K562 (cell line): ENCODE measurements at regions not wholly inside any gene's neighbourhood (a gene's known extent, or its start where the extent isn't known, plus 50 kb on each side); places are given as distances from the start of the nearest gene placed in this dataset.

Experiments
- ATAC-seq: fragments of 200-7000 bp; cut with Tn5 transposase; 3 replicates; pipeline ENCODE4 v1.9.1; 2020; ENCODE audit warnings: moderate library complexity
- BruUV-seq: library from RNA; stranded (reverse); fragments of 400-500 nt; replicated peaks from 2 replicates; lab custom pipeline; 2021; lab: Mats Ljungman, UMichigan
- CTCF ChIA-PET: fragments of 300-600 bp; formaldehyde crosslinking; extraction: SDS; loops from one replicate; lab custom pipeline; 2021; ENCODE audit warnings: low intra/inter-chr PET ratio; lab: Yijun Ruan, JAX
- POLR2A ChIA-PET: fragments of 300-600, 350-650 bp; sonication (Branson Sonifier 250); formaldehyde crosslinking; extraction: SDS; loops from one replicate; lab custom pipeline; 2021; ENCODE audit warnings: antibody characterized with exemption, inconsistent platforms; lab: Yijun Ruan, JAX
- DNase-seq, 4 experiments: peaks; one replicate each; pipeline versions ENCODE4 v3.0.0 to v3.0.0-alpha.2; 2011 to 2018; ENCODE audit warnings: low spot score in 3 of 4, mixed read lengths in 3 of 4; ENCODE audit errors: extremely low read depth in 1 of 4
- FAIRE-seq: peaks from 2 replicates; lab custom pipeline; 2011; peaks lifted over from hg19 to GRCh38; lab: Jason Lieb, UNC
- H2AFZ ChIP-seq: 2 replicates; pipeline ENCODE4 v1.6.0; 2011; ENCODE audit warnings: low read depth, low read length, control low read depth, inconsistent platforms
- H3K27ac ChIP-seq: fragments of 200-600 bp; 3 replicates; pipeline ENCODE4 v1.8.0; 2011; ENCODE audit warnings: low read depth, mild to moderate bottlenecking, control low read depth, inconsistent platforms, low read length, moderate library complexity, mixed read lengths; ENCODE audit errors: extremely low read depth
- H3K27me3 ChIP-seq, 2 experiments: fragments of 300-600 bp in 1 of 2; 2 replicates in 1 of 2; 3 replicates in 1 of 2; pipeline versions ENCODE4 v1.6.0 to v1.8.0; 2011; ENCODE audit warnings: inconsistent platforms in 2 of 2, low read length in 2 of 2, mild to moderate bottlenecking in 1 of 2, mixed read lengths in 1 of 2, moderate library complexity in 1 of 2; ENCODE audit not compliant: control insufficient read depth in 2 of 2, insufficient read depth in 2 of 2
- H3K36me3 ChIP-seq: fragments of 300-600 bp; 3 replicates; pipeline ENCODE4 v1.8.0; 2011; ENCODE audit warnings: mild to moderate bottlenecking, low read length, inconsistent platforms; ENCODE audit not compliant: control insufficient read depth, insufficient read depth
- H3K4me1 ChIP-seq, 2 experiments: fragments of 200-600 bp in 1 of 2; replicated peaks in 1 of 2; 2 replicates in 1 of 2; 3 replicates in 1 of 2; pipeline versions ENCODE4 v1.5.1 to v1.8.0; 2011; ENCODE audit warnings: inconsistent platforms in 2 of 2, low read length in 2 of 2, mild to moderate bottlenecking in 1 of 2, mixed read lengths in 1 of 2, moderate library complexity in 1 of 2; ENCODE audit not compliant: control insufficient read depth in 2 of 2, insufficient read depth in 2 of 2
- H3K4me2 ChIP-seq: 2 replicates; pipeline ENCODE4 v1.6.1; 2011; ENCODE audit warnings: low read length, control low read depth, inconsistent platforms, mixed read lengths; ENCODE audit not compliant: insufficient read depth
- H3K4me3 ChIP-seq: fragments of 200-600 bp; sonication (generic), shearing (Covaris generic); 2 replicates; pipeline ENCODE4 v1.5.1; 2016; ENCODE audit warnings: control low read depth, inconsistent platforms
- H3K79me2 ChIP-seq: fragments of 200-600 bp; 3 replicates; pipeline ENCODE4 v1.8.0; 2011; ENCODE audit warnings: low read length, inconsistent platforms; ENCODE audit not compliant: control insufficient read depth, insufficient read depth
- H3K9ac ChIP-seq, 2 experiments: 2 replicates each; pipeline versions ENCODE4 v1.6.0 to v1.6.1; 2011; ENCODE audit warnings: low read depth in 2 of 2, low read length in 2 of 2, control low read depth in 1 of 2, inconsistent platforms in 1 of 2, mild to moderate bottlenecking in 1 of 2, mixed read lengths in 1 of 2; ENCODE audit not compliant: insufficient read depth in 1 of 2
- H3K9me1 ChIP-seq: one replicate; pipeline ENCODE4 v1.6.0; 2011; ENCODE audit warnings: inconsistent platforms, mild to moderate bottlenecking, low read length, moderate library complexity; ENCODE audit not compliant: control insufficient read depth, insufficient read depth
- H3K9me3 ChIP-seq: replicated peaks from 2 replicates; pipeline ENCODE4 v1.5.1; 2011; ENCODE audit warnings: low read depth, low read length, inconsistent platforms; ENCODE audit not compliant: control insufficient read depth, insufficient read depth
- H4K20me1 ChIP-seq: replicated peaks from 2 replicates; pipeline ENCODE4 v1.6.1; 2011; ENCODE audit warnings: low read length, inconsistent platforms, mixed read lengths; ENCODE audit not compliant: control insufficient read depth, insufficient read depth
- ATF1 ChIP-seq, 2 experiments: fragments of 450-650 bp in 1 of 2; IDR thresholded peaks; 2 replicates each; pipeline ENCODE4 v1.6.1; 2016; ENCODE audit warnings: missing compliant biosample characterization in 1 of 2, missing genetic modification characterization in 1 of 2
- CREB3 ChIP-seq: fragments of 450-650 bp; conservative IDR thresholded peaks from 2 replicates; pipeline ENCODE4 v1.6.1; 2016; ENCODE audit warnings: missing genetic modification characterization, low read depth, mild to moderate bottlenecking, missing compliant biosample characterization, moderate library complexity
- CREB3L1 ChIP-seq: fragments of 450-650 bp; IDR thresholded peaks from 2 replicates; pipeline ENCODE4 v1.6.1; 2014; ENCODE audit warnings: low read depth, mild to moderate bottlenecking, moderate library complexity, borderline replicate concordance
- FOSL1 ChIP-seq: fragments of 200-800 bp; sonication (Bioruptor generic); conservative IDR thresholded peaks from 2 replicates; pipeline ENCODE4 v1.6.1; 2016; ENCODE audit warnings: missing genetic modification characterization, missing compliant biosample characterization
- FOXP1 ChIP-seq: sonication (generic); formaldehyde crosslinking; IDR thresholded peaks from 2 replicates; pipeline ENCODE4 v1.8.0; 2022; ENCODE audit warnings: mild to moderate bottlenecking, missing genetic modification reagents
- HEY1 ChIP-seq: fragments of 250-450 bp; sonication (Bioruptor Pico); IDR thresholded peaks from 2 replicates; pipeline ENCODE4 v1.5.0; 2020; ENCODE audit warnings: mild to moderate bottlenecking, moderate library complexity, borderline replicate concordance
- HMG20B ChIP-seq: fragments of 250-450 bp; sonication (Bioruptor Pico); IDR thresholded peaks from 2 replicates; pipeline ENCODE4 v1.5.0; 2021; ENCODE audit warnings: mild to moderate bottlenecking
- ILK ChIP-seq: fragments of 450-650 bp; IDR thresholded peaks from 2 replicates; pipeline ENCODE4 v1.6.1; 2016; ENCODE audit warnings: missing genetic modification characterization, low read depth, mild to moderate bottlenecking, missing compliant biosample characterization, moderate library complexity, borderline replicate concordance
- MAFK ChIP-seq: IDR thresholded peaks from 2 replicates; pipeline ENCODE4 v1.6.1; 2011; ENCODE audit warnings: low read length, improper control_type of control experiment
- MXD1 ChIP-seq: fragments of 250-450 bp; sonication (Bioruptor Pico); IDR thresholded peaks from 2 replicates; pipeline ENCODE4 v1.8.0; 2021; ENCODE audit warnings: borderline replicate concordance, mild to moderate bottlenecking, moderate library complexity; ENCODE audit not compliant: poor library complexity, severe bottlenecking
- MXI1 ChIP-seq: IDR thresholded peaks from 2 replicates; pipeline ENCODE4 v1.6.1; 2011; ENCODE audit warnings: low read depth, mild to moderate bottlenecking, improper control_type of control experiment, low read length
- NR2C2 ChIP-seq, 2 experiments: fragments of 200-800 bp in 1 of 2; sonication (Bioruptor generic) in 1 of 2; sonication (generic) in 1 of 2; formaldehyde crosslinking in 1 of 2; IDR thresholded peaks; 2 replicates each; pipeline versions ENCODE4 v1.6.1 to v1.8.0; 2016 to 2022; ENCODE audit warnings: mild to moderate bottlenecking in 1 of 2, missing compliant biosample characterization in 1 of 2, missing genetic modification characterization in 1 of 2, missing genetic modification reagents in 1 of 2
- PHF8 ChIP-seq: fragments of 200-600 bp; sonication (generic); IDR thresholded peaks from 2 replicates; pipeline ENCODE4 v1.6.1; 2012; ENCODE audit warnings: mixed run types, mild to moderate bottlenecking, inconsistent platforms, low read length, moderate library complexity, borderline replicate concordance
- POLR2B ChIP-seq: fragments of 450-650 bp; IDR thresholded peaks from 2 replicates; pipeline ENCODE4 v1.6.1; 2018; ENCODE audit warnings: low read depth; ENCODE audit not compliant: partially characterized antibody
- SMAD4 ChIP-seq: fragments of 250-450 bp; sonication (Bioruptor Pico); conservative IDR thresholded peaks from 2 replicates; pipeline ENCODE4 v1.8.0; 2021; ENCODE audit warnings: inconsistent platforms, mild to moderate bottlenecking, moderate library complexity
- TAL1 ChIP-seq: fragments of 450-650 bp; IDR thresholded peaks from 2 replicates; pipeline ENCODE4 v1.6.1; 2016; ENCODE audit warnings: mild to moderate bottlenecking
- TARDBP ChIP-seq: fragments of 450-650 bp; IDR thresholded peaks from 2 replicates; pipeline ENCODE4 v1.6.1; 2016
- TEAD4 ChIP-seq, 2 experiments: sonication (generic) in 1 of 2; formaldehyde crosslinking in 1 of 2; IDR thresholded peaks; 2 replicates each; pipeline versions ENCODE4 v1.6.1 to v1.8.0; 2012 to 2022; ENCODE audit warnings: borderline replicate concordance in 1 of 2, inconsistent platforms in 1 of 2, low read length in 1 of 2, mild to moderate bottlenecking in 1 of 2, missing genetic modification reagents in 1 of 2
- ZFP36 ChIP-seq: fragments of 150-350 bp; IDR thresholded peaks from 2 replicates; pipeline ENCODE4 v1.6.1; 2018; ENCODE audit warnings: low read length, low read depth; ENCODE audit not compliant: partially characterized antibody
- ZSCAN29 ChIP-seq: fragments of 450-650 bp; IDR thresholded peaks from 2 replicates; pipeline ENCODE4 v1.6.1; 2017
- WGBS: fragments of 100-300 bp; shearing (Covaris generic); methylation state at CpG from one replicate; pipeline ENCODE4 v1.1.6; 2016; ENCODE audit warnings: low coverage, mixed read lengths; ENCODE audit not compliant: insufficient coverage; ENCODE audit errors: missing lambda C conversion rate; 5-methylcytosine and 5-hydroxymethylcytosine counted together
- in situ Hi-C: fragments of 300-500 bp; cut with MboI; formaldehyde crosslinking; loops from 4 replicates; pipeline ENCODE4 v1.15.0; 2018; ENCODE audit warnings: inconsistent platforms, mixed read lengths
- intact Hi-C: fragments of 100-400 bp; cut with micrococcal nuclease; formaldehyde crosslinking; loops from 2 replicates; pipeline ENCODE4 v1.14.2; 2022

GRCh38 chr3:8112587-8112986, 389.0 kb upstream of the LMCD1 start:
- Histone ChIP-seq H3K4me1 (no peaks in the 10 kb centered on the region), H4K20me1 (no peaks in the 10 kb centered on the region), H3K27me3 (no peaks in the 10 kb centered on the region), H3K27ac (no peak overlapping the region), H3K79me2 (no peaks in the 10 kb centered on the region), H3K4me2 (no peak overlapping the region), H3K36me3 (no peaks in the 10 kb centered on the region), H3K9me1 (no peaks in the 10 kb centered on the region), H3K4me3 (no peak overlapping the region), H2AFZ (no peak overlapping the region), H3K9ac (no peak overlapping the region), H3K9me3 (0 out of 2 replicates have a peak, but pooled peaks cover 2% of the 10 kb centered on the region)
- TF ChIP-seq CREB3 (no peak), NR2C2 (CRISPR knock-in tag; IDR thresholded peaks at IDR 0.05) (no peak), NR2C2 (tag; IDR thresholded peaks at IDR 0.05) (no peak), ZSCAN29 (no peak), ILK (tag) (no peak), FOSL1 (tag) (no peak), TEAD4 (IDR thresholded peaks at IDR 0.05; ENCODE audit: low read length) (no peak), TEAD4 (CRISPR knock-in tag; IDR thresholded peaks at IDR 0.05; ENCODE audit: borderline replicate concordance) (no peak), SMAD4 (no peak), ATF1 (CRISPR knock-in tag; IDR thresholded peaks at IDR 0.05) (no peak), ATF1 (tag; IDR thresholded peaks at IDR 0.05) (no peak), MXD1 (CRISPR knock-in tag) (no peak), HEY1 (CRISPR knock-in tag) (no peak), ZFP36 (no peak), FOXP1 (CRISPR knock-in tag) (no peak), CREB3L1 (no peak), TAL1 (no peak), MXI1 (no peak), MAFK (no peak), PHF8 (no peak), HMG20B (no peak), POLR2B (no peak), TARDBP (no peak)
- WGBS: 0% methylated on average over 7 of the region's 7 CpGs
- DNase-seq (no peak), ATAC-seq (no peak), FAIRE-seq (no peak)
- no TSS peak for BruUV-seq
- in situ Hi-C loops: no loop called here
- intact Hi-C loops: no loop called here
- ChIA-PET POLR2A (no interaction called here), CTCF (no interaction called here)
